Mammary epithelial cell (primary cell): ENCODE measurements at regions not wholly inside any gene's neighbourhood (a gene's known extent, or its start where the extent isn't known, plus 50 kb on each side); places are given as distances from the start of the nearest gene placed in this dataset.

Experiments
- EZH2 ChIP-seq: IDR thresholded peaks from 2 replicates; pipeline ENCODE4 v1.6.1; 2012; ENCODE audit warnings: low read length, inconsistent platforms, borderline replicate concordance
- TF ChIP-seq, protein P1 (sequence below), 2 donors: IDR thresholded peaks in 1 of 2; conservative IDR thresholded peaks in 1 of 2; 2 replicates each; pipeline ENCODE4 v1.5.1; 2011 to 2012; ENCODE audit warnings: inconsistent platforms in 2 of 2, low read length in 2 of 2, mild to moderate bottlenecking in 2 of 2, control low read depth in 1 of 2, low read depth in 1 of 2; ENCODE audit not compliant: insufficient read depth in 1 of 2; ENCODE audit errors: extremely low read depth in 1 of 2

DNA sequence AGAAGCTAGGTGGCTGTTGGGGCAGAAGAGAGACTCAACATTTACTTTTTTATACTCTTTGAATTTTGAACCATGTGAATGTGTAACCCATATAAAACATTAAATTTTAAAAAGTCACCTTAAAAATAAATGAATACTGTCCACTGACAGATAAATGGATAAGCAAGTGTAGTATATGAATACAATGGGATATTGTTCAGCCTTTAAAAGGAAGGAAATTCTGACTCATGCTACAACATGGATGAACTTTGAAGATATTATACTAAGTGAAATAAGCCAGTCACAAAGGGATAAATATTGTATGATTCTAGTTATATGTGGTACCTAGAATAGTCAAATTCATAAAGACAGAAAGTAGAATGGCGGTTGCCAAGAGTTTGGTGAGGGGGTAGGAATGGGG is 113.9 kb downstream of the TMEM174 start:
- TF ChIP-seq, protein P1, sequence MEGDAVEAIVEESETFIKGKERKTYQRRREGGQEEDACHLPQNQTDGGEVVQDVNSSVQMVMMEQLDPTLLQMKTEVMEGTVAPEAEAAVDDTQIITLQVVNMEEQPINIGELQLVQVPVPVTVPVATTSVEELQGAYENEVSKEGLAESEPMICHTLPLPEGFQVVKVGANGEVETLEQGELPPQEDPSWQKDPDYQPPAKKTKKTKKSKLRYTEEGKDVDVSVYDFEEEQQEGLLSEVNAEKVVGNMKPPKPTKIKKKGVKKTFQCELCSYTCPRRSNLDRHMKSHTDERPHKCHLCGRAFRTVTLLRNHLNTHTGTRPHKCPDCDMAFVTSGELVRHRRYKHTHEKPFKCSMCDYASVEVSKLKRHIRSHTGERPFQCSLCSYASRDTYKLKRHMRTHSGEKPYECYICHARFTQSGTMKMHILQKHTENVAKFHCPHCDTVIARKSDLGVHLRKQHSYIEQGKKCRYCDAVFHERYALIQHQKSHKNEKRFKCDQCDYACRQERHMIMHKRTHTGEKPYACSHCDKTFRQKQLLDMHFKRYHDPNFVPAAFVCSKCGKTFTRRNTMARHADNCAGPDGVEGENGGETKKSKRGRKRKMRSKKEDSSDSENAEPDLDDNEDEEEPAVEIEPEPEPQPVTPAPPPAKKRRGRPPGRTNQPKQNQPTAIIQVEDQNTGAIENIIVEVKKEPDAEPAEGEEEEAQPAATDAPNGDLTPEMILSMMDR (conservative IDR thresholded peaks at IDR 0.05 in 1 of 2, IDR thresholded peaks at IDR 0.05 in 1 of 2; ENCODE audit: extremely low read depth in 1 of 2, insufficient read depth in 1 of 2, low read depth in 1 of 2, low read length in 2 of 2) = no peak
- TF ChIP-seq EZH2 = no peak
